KOPT-K1 (cell line): ENCODE measurements at regions not wholly inside any gene's neighbourhood (a gene's known extent, or its start where the extent isn't known, plus 50 kb on each side); places are given as distances from the start of the nearest gene placed in this dataset.

ENCODE experiments used
- H3K27ac ChIP-seq: fragments of 200-600 bp; sonication (generic); 2 replicates; pipeline ENCODE4 v1.5.1; 2016; ENCODE audit warnings: antibody characterized with exemption, mild to moderate bottlenecking, low read depth, low read length; ENCODE audit not compliant: poor library complexity, severe bottlenecking
- H3K36me3 ChIP-seq: fragments of 200-600 bp; sonication (generic); 2 replicates; pipeline ENCODE4 v1.5.1; 2017; ENCODE audit warnings: antibody characterized with exemption, mild to moderate bottlenecking, low read length, moderate library complexity; ENCODE audit not compliant: insufficient read depth
- H3K9me3 ChIP-seq: fragments of 200-600 bp; sonication (generic); 2 replicates; pipeline ENCODE4 v1.5.1; 2017; ENCODE audit warnings: antibody characterized with exemption, low read length, mild to moderate bottlenecking; ENCODE audit not compliant: insufficient read depth, poor library complexity, severe bottlenecking

DNA sequence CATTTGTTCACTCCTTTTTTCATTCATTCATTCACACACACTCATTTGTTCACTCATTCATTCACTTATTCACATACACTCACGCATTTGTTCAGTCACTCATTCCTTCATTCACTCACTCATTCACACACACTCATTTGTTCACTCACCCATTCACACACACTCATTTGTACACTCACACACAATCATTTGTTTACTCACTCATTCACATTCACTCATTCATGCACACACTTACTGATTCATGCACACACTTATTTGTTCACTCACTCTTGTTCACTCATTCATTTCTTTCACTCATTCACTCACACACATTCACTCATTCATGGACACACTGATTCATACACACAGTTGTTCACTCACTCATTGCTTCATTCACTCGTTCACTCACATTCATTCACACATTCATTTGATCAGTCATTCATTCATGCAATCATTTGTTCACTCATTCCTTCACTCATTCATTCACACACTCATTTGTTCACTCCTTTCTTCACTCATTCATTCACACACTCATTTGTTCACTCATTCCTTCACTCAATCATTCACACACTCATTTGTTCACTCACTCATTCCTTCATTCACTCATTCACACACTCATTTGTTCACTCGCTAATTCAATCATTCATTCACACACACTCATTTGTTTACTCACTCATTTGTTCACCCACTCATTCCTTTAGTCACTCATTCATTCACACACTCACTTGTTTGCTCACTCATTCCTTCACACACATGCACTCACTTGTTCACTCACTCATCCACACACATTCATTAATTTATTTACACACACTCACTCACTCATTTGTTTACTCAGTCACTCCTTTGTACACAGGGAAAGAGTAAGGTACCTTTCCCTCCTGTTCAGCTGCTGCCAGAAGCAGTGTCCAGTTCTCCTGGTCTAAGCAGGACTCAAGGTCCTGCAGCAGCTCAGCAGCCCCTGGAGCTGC is 50.7 kb upstream of the BHLHE23 start:
- Histone ChIP-seq H3K9me3 (no peaks in the 10 kb centered on the region), H3K27ac (no peak overlapping the region), H3K36me3 (no peaks in the 10 kb centered on the region)

DNA sequence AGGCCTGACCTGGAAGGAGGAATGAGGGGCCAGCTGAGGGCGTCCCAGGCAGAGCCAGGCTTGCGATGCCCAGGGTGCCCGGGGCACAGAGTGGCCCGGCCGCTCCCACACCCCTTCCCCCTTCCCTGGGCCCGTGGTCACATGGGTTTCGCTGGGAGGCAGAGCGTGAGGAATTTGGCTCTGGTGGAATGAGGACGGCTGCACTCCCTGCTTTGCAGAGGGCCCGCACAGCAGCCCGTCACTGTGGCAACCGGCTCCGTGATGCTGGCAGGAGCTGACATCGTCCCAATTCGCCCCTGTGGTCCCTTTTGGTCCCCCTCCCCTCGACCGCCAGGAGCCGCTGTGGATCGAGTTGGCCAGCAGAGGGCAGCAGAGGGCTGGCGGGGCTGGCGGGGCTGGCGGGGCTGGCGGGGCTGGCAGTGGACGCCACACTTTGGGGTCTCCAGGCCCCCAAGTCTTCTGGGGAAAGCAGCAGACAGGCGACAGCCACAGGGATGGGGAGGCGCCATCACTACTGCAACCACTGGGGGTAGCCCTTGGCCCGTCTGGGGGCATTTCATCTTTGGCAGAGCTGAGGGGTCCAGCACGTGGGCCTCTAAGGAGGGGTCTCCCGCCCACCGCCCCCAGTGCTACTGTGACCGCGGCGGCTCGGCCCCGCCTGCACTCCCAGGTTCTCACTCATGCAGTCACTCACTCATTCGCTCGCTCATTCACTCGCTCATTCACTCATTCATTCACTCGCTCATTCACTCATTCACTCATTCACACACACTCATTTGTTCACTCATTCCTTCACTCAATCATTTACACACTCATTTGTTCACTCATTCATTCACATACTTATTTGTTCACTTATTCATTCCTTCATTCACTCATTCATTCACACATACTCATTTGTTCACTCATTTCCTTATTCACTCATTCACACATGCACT is 49.7 kb upstream of the BHLHE23 start:
- H3K27ac ChIP-seq = no peak overlapping the region
- H3K9me3 ChIP-seq = no peaks in the 10 kb centered on the region
- no peaks in the 10 kb centered on the region for H3K36me3 ChIP-seq
